Adrenal gland (tissue), 5 donors: ENCODE measurements at regions not wholly inside any gene's neighbourhood (a gene's known extent, or its start where the extent isn't known, plus 50 kb on each side); places are given as distances from the start of the nearest gene placed in this dataset.

Experiments
- POLR2A ChIP-seq, 2 donors: fragments of 450-650 bp; IDR thresholded peaks; one replicate each; pipeline ENCODE4 v1.6.1; 2017; ENCODE audit warnings: antibody characterized with exemption in 2 of 2, mild to moderate bottlenecking in 2 of 2, moderate library complexity in 1 of 2
- TF ChIP-seq, protein P1 (sequence below), 6 experiments: fragments of 450-650 bp in 4 of 6; fragments of 200-600 bp in 2 of 6; sonication (generic) in 1 of 6; IDR thresholded peaks; 1 replicate in 5 of 6; 2 replicates in 1 of 6; pipeline versions ENCODE4 v1.5.1 to v1.8.0; 2016 to 2021; ENCODE audit warnings: antibody characterized with exemption in 6 of 6, mild to moderate bottlenecking in 2 of 6, moderate library complexity in 1 of 6
- donor health status: DM: no; HTN: no; CAD: no.

DNA sequence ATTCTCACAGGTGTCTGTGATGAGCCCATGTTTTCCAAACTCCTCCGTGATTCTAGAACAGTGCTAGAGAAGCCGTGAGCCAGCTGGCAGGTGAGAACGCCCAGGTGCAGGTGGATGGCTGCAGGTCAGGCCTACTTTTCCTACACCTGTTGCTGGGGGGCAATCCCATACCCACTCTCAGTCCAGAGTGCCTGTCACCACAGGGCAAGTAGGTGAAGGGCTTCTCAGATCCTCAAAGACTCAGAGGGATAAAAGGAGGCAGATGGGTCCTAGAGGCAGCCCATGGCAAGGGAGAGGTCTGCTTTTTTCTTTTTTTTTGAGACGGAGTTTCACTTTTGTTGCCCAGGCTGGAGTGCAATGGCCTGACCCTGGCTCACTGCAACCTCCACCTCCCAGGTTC lies 50.7 kb upstream of the H6PD start:
- no peak for TF ChIP-seq POLR2A (IDR thresholded peaks at IDR 0.05)
- TF ChIP-seq, protein P1, sequence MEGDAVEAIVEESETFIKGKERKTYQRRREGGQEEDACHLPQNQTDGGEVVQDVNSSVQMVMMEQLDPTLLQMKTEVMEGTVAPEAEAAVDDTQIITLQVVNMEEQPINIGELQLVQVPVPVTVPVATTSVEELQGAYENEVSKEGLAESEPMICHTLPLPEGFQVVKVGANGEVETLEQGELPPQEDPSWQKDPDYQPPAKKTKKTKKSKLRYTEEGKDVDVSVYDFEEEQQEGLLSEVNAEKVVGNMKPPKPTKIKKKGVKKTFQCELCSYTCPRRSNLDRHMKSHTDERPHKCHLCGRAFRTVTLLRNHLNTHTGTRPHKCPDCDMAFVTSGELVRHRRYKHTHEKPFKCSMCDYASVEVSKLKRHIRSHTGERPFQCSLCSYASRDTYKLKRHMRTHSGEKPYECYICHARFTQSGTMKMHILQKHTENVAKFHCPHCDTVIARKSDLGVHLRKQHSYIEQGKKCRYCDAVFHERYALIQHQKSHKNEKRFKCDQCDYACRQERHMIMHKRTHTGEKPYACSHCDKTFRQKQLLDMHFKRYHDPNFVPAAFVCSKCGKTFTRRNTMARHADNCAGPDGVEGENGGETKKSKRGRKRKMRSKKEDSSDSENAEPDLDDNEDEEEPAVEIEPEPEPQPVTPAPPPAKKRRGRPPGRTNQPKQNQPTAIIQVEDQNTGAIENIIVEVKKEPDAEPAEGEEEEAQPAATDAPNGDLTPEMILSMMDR (IDR thresholded peaks at IDR 0.05): no peak
